ENCODE measurements at regions not wholly inside any gene's neighbourhood (a gene's known extent, or its start where the extent isn't known, plus 50 kb on each side); places are given as distances from the start of the nearest gene placed in this dataset.

GRCh38 chr18:37980556-37980955, 415.0 kb upstream of the CELF4 start:
- no peak overlapping the region for H2AFZ ChIP-seq
- no peaks in the 10 kb centered on the region for H3K27me3 ChIP-seq (ENCODE audit: insufficient read depth)
- H3K9me2 ChIP-seq (ENCODE audit: insufficient read depth), result no peaks in the 10 kb centered on the region; the same call in 1 of the 2 replicates
- TF ChIP-seq EZH2 (IDR thresholded peaks at IDR 0.05; ENCODE audit: low read depth, unreplicated experiment) (no peak), CTCF (conservative IDR thresholded peaks at IDR 0.05; ENCODE audit: low read depth in 2 of 2) (no peak), EZH2phosphoT487 (IDR thresholded peaks at IDR 0.05; ENCODE audit: unreplicated experiment) (no peak), ZNF331 (CRISPR knock-in tag; IDR thresholded peaks at IDR 0.05; ENCODE audit: low read depth) (no peak), POLR2AphosphoS5 (IDR thresholded peaks at IDR 0.05; ENCODE audit: low read depth) (no peak), JUNB (IDR thresholded peaks at IDR 0.05; ENCODE audit: unreplicated experiment) (no peak), CREB1 (CRISPR knock-in tag; IDR thresholded peaks at IDR 0.05; ENCODE audit: low read depth) (no peak), REST (IDR thresholded peaks at IDR 0.05; ENCODE audit: unreplicated experiment) (no peak), ETS1 (IDR thresholded peaks at IDR 0.05) (no peak), NANOG (IDR thresholded peaks at IDR 0.05; ENCODE audit: borderline replicate concordance) (no peak), ZNF462 (CRISPR knock-in tag; IDR thresholded peaks at IDR 0.05) (no peak), STAT1 (IDR thresholded peaks at IDR 0.05; ENCODE audit: unreplicated experiment) (no peak), ZNF114 (CRISPR knock-in tag; IDR thresholded peaks at IDR 0.05) (no peak)
- H3K4me1 ChIP-seq (ENCODE audit: insufficient read depth), result peaks cover 8% of the 10 kb centered on the region
- Mint-ChIP-seq H3K9me3 (peaks cover 13% of the 10 kb centered on the region; the same call in 2 of the 3 replicates), H3K27me3 (ENCODE audit: insufficient read depth, low read depth, poor library complexity) (no peaks in the 10 kb centered on the region), H3K27ac (no peak overlapping the region), H3K36me3 (ENCODE audit: low read depth) (peaks cover 7% of the 10 kb centered on the region; the same call in 1 of the 3 replicates), H3K4me1 (peaks cover 5% of the 10 kb centered on the region; the same call in 2 of the 3 replicates), H3K4me3 (no peak overlapping the region)
- H3F3A ChIP-seq (replicated peaks; ENCODE audit: low read depth), result no peaks in the 10 kb centered on the region
- H3K4me3 ChIP-seq, result no peak overlapping the region
- H4K20me1 ChIP-seq (replicated peaks; ENCODE audit: insufficient read depth), result no peaks in the 10 kb centered on the region
- no peaks in the 10 kb centered on the region for H3K36me3 ChIP-seq (ENCODE audit: insufficient read depth)
- H3K27ac ChIP-seq (ENCODE audit: low read depth), result no peak overlapping the region
- no peaks in the 10 kb centered on the region for H3K79me2 ChIP-seq (replicated peaks; ENCODE audit: insufficient read depth)
- DNase-seq (ENCODE audit: low spot score) (no peak), ATAC-seq (no peak)
- no peak overlapping the region for H3K4me2 ChIP-seq

Data from GM23338 (cell line).